ENCODE measurements at regions not wholly inside any gene's neighbourhood (a gene's known extent, or its start where the extent isn't known, plus 50 kb on each side); places are given as distances from the start of the nearest gene placed in this dataset.

GRCh38 chr3:159763602-159764489 lies 224.8 kb upstream of the IL12A start:
- Mint-ChIP-seq H3K9me3 (ENCODE audit: unreplicated experiment) (no peaks in the 10 kb centered on the region), H3K4me3 (ENCODE audit: unreplicated experiment) (peak overlapping the region; percentile 98), H3K36me3 (ENCODE audit: unreplicated experiment) (peaks cover under 1% of the 10 kb centered on the region), H3K27me3 (ENCODE audit: unreplicated experiment) (no peaks in the 10 kb centered on the region), H3K4me1 (ENCODE audit: unreplicated experiment) (peaks cover 51% of the 10 kb centered on the region), H3K27ac (ENCODE audit: unreplicated experiment) (peak overlapping the region; percentile 99)
- TF ChIP-seq, protein P1, sequence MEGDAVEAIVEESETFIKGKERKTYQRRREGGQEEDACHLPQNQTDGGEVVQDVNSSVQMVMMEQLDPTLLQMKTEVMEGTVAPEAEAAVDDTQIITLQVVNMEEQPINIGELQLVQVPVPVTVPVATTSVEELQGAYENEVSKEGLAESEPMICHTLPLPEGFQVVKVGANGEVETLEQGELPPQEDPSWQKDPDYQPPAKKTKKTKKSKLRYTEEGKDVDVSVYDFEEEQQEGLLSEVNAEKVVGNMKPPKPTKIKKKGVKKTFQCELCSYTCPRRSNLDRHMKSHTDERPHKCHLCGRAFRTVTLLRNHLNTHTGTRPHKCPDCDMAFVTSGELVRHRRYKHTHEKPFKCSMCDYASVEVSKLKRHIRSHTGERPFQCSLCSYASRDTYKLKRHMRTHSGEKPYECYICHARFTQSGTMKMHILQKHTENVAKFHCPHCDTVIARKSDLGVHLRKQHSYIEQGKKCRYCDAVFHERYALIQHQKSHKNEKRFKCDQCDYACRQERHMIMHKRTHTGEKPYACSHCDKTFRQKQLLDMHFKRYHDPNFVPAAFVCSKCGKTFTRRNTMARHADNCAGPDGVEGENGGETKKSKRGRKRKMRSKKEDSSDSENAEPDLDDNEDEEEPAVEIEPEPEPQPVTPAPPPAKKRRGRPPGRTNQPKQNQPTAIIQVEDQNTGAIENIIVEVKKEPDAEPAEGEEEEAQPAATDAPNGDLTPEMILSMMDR (IDR thresholded peaks at IDR 0.05): peak; percentile 38
- DNase-seq (ENCODE audit: extremely low spot score, unreplicated experiment): peak; percentile 90

GRCh38 chr3:159764490-159765029 lies 224.1 kb upstream of the IL12A start:
- Mint-ChIP-seq H3K27ac (ENCODE audit: unreplicated experiment) (peak overlapping the region; percentile 99), H3K9me3 (ENCODE audit: unreplicated experiment) (no peaks in the 10 kb centered on the region), H3K36me3 (ENCODE audit: unreplicated experiment) (peaks cover 2% of the 10 kb centered on the region), H3K4me1 (ENCODE audit: unreplicated experiment) (peaks cover 51% of the 10 kb centered on the region), H3K4me3 (ENCODE audit: unreplicated experiment) (peak overlapping the region; percentile 98), H3K27me3 (ENCODE audit: unreplicated experiment) (no peaks in the 10 kb centered on the region)
- TF ChIP-seq, protein P1 (IDR thresholded peaks at IDR 0.05): no peak
- no peak for DNase-seq (ENCODE audit: extremely low spot score, unreplicated experiment)

DNA sequence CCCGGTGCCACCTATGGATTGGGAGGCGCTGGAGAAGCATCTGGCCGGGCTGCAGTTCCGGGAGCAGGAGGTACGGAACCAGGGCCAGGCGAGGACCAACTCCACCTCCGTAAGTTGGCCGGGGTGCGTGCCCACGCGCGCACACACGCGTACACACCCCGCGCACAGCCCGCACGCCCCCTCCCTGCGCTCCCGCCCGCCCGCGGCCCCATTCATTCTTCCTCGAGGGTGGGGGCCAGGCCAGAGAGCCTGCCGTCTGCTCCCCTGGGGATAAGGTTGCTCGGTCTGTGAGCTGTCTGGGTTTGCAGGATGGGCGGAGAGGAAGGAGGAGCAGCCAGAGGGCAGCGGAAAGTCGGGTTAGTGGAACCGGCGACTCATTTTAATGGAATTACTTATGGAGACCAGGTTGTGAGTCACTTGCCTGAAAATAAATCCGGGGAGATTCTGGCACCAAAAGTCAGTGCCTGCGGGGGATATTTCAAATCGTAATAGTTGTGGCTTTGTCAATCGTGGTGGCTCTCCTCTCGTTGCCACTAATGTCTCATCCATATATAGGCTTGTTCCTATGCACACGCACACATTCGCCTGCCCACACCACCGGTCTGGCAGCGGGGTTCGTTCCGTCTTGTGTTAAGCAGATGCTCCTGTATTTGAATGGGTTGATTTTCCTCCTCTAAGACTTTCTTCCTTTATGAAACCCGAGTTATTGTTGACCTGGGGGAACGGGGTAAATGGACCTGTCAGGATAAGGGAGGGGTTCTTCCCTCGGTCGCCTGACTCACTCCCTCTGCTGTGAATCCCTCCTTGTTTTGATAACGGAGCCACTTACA lies 223.4 kb upstream of the IL12A start:
- Mint-ChIP-seq H3K27me3 (ENCODE audit: unreplicated experiment) (no peaks in the 10 kb centered on the region), H3K4me3 (ENCODE audit: unreplicated experiment) (peak overlapping the region; percentile 83), H3K27ac (ENCODE audit: unreplicated experiment) (peak overlapping the region; percentile 96), H3K36me3 (ENCODE audit: unreplicated experiment) (peaks cover 2% of the 10 kb centered on the region), H3K9me3 (ENCODE audit: unreplicated experiment) (no peaks in the 10 kb centered on the region), H3K4me1 (ENCODE audit: unreplicated experiment) (peaks cover 51% of the 10 kb centered on the region)
- peak; percentile 93 for DNase-seq (ENCODE audit: extremely low spot score, unreplicated experiment)
- TF ChIP-seq, protein P1 (IDR thresholded peaks at IDR 0.05): no peak

DNA sequence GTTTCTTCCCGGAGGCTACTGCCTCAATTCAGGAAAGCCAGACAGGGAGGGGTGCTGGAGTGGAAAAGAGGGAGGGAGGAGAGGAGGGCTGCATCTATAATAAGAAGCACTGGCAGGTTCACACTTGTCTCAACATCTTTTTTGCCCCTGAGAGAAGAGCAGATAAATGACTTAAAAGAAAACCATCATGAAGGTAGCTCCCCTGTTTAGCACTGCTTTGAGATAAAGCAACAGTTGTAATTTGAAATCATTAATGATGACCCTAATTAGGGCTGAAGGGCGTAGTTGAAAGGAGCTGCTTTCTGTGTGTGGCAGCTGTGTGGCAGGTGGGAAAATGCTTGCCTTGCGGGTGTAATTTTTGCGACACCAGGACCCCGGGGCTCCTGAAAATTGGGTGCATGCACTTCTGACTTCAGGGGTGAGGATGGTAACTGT lies 222.8 kb upstream of the IL12A start:
- Mint-ChIP-seq H3K4me3 (ENCODE audit: unreplicated experiment) (peak overlapping the region; percentile 83), H3K9me3 (ENCODE audit: unreplicated experiment) (no peaks in the 10 kb centered on the region), H3K27ac (ENCODE audit: unreplicated experiment) (peak overlapping the region; percentile 96), H3K27me3 (ENCODE audit: unreplicated experiment) (no peaks in the 10 kb centered on the region), H3K36me3 (ENCODE audit: unreplicated experiment) (peaks cover 2% of the 10 kb centered on the region), H3K4me1 (ENCODE audit: unreplicated experiment) (peaks cover 53% of the 10 kb centered on the region)
- no peak for DNase-seq (ENCODE audit: extremely low spot score, unreplicated experiment)
- TF ChIP-seq, protein P1 (IDR thresholded peaks at IDR 0.05): no peak
